GM23338 (cell line): ENCODE measurements at regions not wholly inside any gene's neighbourhood (a gene's known extent, or its start where the extent isn't known, plus 50 kb on each side); places are given as distances from the start of the nearest gene placed in this dataset.

Experiments
- ATAC-seq: fragments of 200-7000 bp; cut with Tn5 transposase; 3 replicates; pipeline ENCODE4 v1.9.1; 2020
- DNase-seq: peaks from one replicate; pipeline ENCODE4 v3.0.0-alpha.2; 2015; ENCODE audit warnings: low spot score
- H2AFZ ChIP-seq: fragments of 200-600 bp; sonication (generic); 2 replicates; pipeline ENCODE4 v1.8.0; 2016; ENCODE audit warnings: antibody characterized with exemption, mild to moderate bottlenecking, moderate library complexity
- H3F3A ChIP-seq: fragments of 200-600 bp; sonication (generic); replicated peaks from 2 replicates; pipeline ENCODE4 v1.8.0; 2017; ENCODE audit warnings: antibody characterized with exemption, mixed run types, low read depth
- H3K27ac ChIP-seq: fragments of 200-600 bp; sonication (generic); 2 replicates; pipeline ENCODE4 v1.6.1; 2016; ENCODE audit warnings: low read depth
- H3K27me3 ChIP-seq: fragments of 200-600 bp; sonication (generic); 2 replicates; pipeline ENCODE4 v1.8.0; 2016; ENCODE audit warnings: mild to moderate bottlenecking, mixed run types, moderate library complexity; ENCODE audit not compliant: insufficient read depth
- H3K36me3 ChIP-seq: fragments of 200-600 bp; sonication (generic); 2 replicates; pipeline ENCODE4 v1.8.0; 2016; ENCODE audit warnings: mild to moderate bottlenecking; ENCODE audit not compliant: insufficient read depth
- H3K4me1 ChIP-seq: fragments of 200-600 bp; sonication (generic); 2 replicates; pipeline ENCODE4 v1.8.0; 2016; ENCODE audit warnings: mild to moderate bottlenecking, moderate library complexity; ENCODE audit not compliant: insufficient read depth
- H3K4me2 ChIP-seq: fragments of 200-600 bp; sonication (generic); 2 replicates; pipeline ENCODE4 v1.7.1; 2017; ENCODE audit warnings: mixed run types
- H3K4me3 ChIP-seq: fragments of 200-600 bp; sonication (generic); 2 replicates; pipeline ENCODE4 v1.6.1; 2016; ENCODE audit warnings: mixed run types
- H3K79me2 ChIP-seq: fragments of 200-600 bp; sonication (generic); replicated peaks from 2 replicates; pipeline ENCODE4 v1.8.0; 2017; ENCODE audit warnings: mild to moderate bottlenecking; ENCODE audit not compliant: insufficient read depth
- H3K9me2 ChIP-seq: fragments of 200-600 bp; sonication (generic); 2 replicates; pipeline ENCODE4 v1.8.0; 2017; ENCODE audit not compliant: insufficient read depth
- H4K20me1 ChIP-seq: fragments of 200-600 bp; sonication (generic); replicated peaks from 2 replicates; pipeline ENCODE4 v1.8.0; 2017; ENCODE audit warnings: mild to moderate bottlenecking; ENCODE audit not compliant: insufficient read depth
- H3K27ac Mint-ChIP-seq: 2 replicates; pipeline ENCODE4 v1.8.0; 2020; ENCODE audit warnings: inconsistent platforms, mild to moderate bottlenecking, moderate library complexity, mixed read lengths
- H3K27me3 Mint-ChIP-seq: 3 replicates; pipeline ENCODE4 v1.8.0; 2022; ENCODE audit warnings: low read depth, mild to moderate bottlenecking, moderate library complexity, mixed read lengths, inconsistent platforms; ENCODE audit not compliant: insufficient read depth, poor library complexity
- H3K36me3 Mint-ChIP-seq: 3 replicates; pipeline ENCODE4 v1.8.0; 2021; ENCODE audit warnings: low read depth, mild to moderate bottlenecking, inconsistent platforms, moderate library complexity, mixed read lengths
- H3K4me1 Mint-ChIP-seq: 3 replicates; pipeline ENCODE4 v1.8.0; 2020; ENCODE audit warnings: mild to moderate bottlenecking, inconsistent platforms, mixed read lengths
- H3K4me3 Mint-ChIP-seq: 3 replicates; pipeline ENCODE4 v1.8.0; 2021; ENCODE audit warnings: moderate library complexity, mild to moderate bottlenecking, inconsistent platforms, mixed read lengths
- H3K9me3 Mint-ChIP-seq: 3 replicates; pipeline ENCODE4 v1.8.0; 2020; ENCODE audit warnings: moderate library complexity, mild to moderate bottlenecking, inconsistent platforms, mixed read lengths
- CREB1 ChIP-seq: fragments of 250-450 bp; sonication (Bioruptor Pico); IDR thresholded peaks from 2 replicates; pipeline ENCODE4 v1.5.0; 2020; ENCODE audit warnings: low read depth, mild to moderate bottlenecking, moderate library complexity
- EZH2 ChIP-seq: fragments of 200-600 bp; sonication (generic); IDR thresholded peaks from one replicate; pipeline ENCODE4 v1.8.0; 2017; ENCODE audit warnings: antibody characterized with exemption, mild to moderate bottlenecking, low read depth; ENCODE audit not compliant: unreplicated experiment
- EZH2phosphoT487 ChIP-seq: fragments of 200-600 bp; sonication (generic); IDR thresholded peaks from one replicate; pipeline ENCODE4 v1.8.1; 2018; ENCODE audit warnings: antibody characterized with exemption; ENCODE audit not compliant: unreplicated experiment
- ZNF114 ChIP-seq: fragments of 250-450 bp; sonication (Bioruptor Pico); IDR thresholded peaks from 2 replicates; pipeline ENCODE4 v1.5.0; 2020; ENCODE audit warnings: mild to moderate bottlenecking, moderate library complexity
- ZNF331 ChIP-seq: fragments of 250-450 bp; sonication (Bioruptor Pico); IDR thresholded peaks from 2 replicates; pipeline ENCODE4 v1.5.0; 2020; ENCODE audit warnings: low read depth, mild to moderate bottlenecking, moderate library complexity
- TF ChIP-seq, protein P1 (sequence below): fragments of 250-450 bp; sonication (Bioruptor Pico); IDR thresholded peaks from 2 replicates; pipeline ENCODE4 v1.5.0; 2020; ENCODE audit warnings: mild to moderate bottlenecking, moderate library complexity
- TF ChIP-seq, protein P2 (sequence below), 2 experiments: fragments of 200-600 bp in 1 of 2; sonication (generic) in 1 of 2; conservative IDR thresholded peaks; 2 replicates each; pipeline versions ENCODE4 v1.5.1 to v1.6.1; 2016 to 2017; ENCODE audit warnings: antibody characterized with exemption in 2 of 2, low read depth in 2 of 2, mild to moderate bottlenecking in 2 of 2, moderate library complexity in 1 of 2
- TF ChIP-seq, protein P3 (sequence below): IDR thresholded peaks from one replicate; pipeline ENCODE4 v1.6.1; 2018; ENCODE audit warnings: antibody characterized with exemption; ENCODE audit not compliant: unreplicated experiment

DNA sequence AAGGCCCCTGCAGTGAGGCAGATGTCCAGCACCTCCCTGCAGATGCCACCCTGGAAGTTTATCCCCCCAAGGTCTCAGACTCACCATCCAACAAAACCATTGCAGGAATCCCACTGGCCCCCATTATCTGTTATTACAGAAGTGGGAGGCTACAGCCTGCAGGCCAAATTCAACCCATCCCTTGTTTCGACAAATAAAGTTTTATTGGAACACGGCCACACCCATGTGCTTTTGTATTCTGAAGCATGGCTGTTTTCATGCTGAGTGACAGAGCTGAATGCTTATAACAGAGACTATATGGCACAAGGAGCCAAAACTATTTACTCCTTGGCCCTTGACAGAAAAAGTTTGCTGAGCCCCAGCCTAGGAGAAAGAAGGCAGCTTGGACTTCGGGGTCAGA is 428.8 kb downstream of the CDK5RAP2 start (continued):
- TF ChIP-seq, protein P1, sequence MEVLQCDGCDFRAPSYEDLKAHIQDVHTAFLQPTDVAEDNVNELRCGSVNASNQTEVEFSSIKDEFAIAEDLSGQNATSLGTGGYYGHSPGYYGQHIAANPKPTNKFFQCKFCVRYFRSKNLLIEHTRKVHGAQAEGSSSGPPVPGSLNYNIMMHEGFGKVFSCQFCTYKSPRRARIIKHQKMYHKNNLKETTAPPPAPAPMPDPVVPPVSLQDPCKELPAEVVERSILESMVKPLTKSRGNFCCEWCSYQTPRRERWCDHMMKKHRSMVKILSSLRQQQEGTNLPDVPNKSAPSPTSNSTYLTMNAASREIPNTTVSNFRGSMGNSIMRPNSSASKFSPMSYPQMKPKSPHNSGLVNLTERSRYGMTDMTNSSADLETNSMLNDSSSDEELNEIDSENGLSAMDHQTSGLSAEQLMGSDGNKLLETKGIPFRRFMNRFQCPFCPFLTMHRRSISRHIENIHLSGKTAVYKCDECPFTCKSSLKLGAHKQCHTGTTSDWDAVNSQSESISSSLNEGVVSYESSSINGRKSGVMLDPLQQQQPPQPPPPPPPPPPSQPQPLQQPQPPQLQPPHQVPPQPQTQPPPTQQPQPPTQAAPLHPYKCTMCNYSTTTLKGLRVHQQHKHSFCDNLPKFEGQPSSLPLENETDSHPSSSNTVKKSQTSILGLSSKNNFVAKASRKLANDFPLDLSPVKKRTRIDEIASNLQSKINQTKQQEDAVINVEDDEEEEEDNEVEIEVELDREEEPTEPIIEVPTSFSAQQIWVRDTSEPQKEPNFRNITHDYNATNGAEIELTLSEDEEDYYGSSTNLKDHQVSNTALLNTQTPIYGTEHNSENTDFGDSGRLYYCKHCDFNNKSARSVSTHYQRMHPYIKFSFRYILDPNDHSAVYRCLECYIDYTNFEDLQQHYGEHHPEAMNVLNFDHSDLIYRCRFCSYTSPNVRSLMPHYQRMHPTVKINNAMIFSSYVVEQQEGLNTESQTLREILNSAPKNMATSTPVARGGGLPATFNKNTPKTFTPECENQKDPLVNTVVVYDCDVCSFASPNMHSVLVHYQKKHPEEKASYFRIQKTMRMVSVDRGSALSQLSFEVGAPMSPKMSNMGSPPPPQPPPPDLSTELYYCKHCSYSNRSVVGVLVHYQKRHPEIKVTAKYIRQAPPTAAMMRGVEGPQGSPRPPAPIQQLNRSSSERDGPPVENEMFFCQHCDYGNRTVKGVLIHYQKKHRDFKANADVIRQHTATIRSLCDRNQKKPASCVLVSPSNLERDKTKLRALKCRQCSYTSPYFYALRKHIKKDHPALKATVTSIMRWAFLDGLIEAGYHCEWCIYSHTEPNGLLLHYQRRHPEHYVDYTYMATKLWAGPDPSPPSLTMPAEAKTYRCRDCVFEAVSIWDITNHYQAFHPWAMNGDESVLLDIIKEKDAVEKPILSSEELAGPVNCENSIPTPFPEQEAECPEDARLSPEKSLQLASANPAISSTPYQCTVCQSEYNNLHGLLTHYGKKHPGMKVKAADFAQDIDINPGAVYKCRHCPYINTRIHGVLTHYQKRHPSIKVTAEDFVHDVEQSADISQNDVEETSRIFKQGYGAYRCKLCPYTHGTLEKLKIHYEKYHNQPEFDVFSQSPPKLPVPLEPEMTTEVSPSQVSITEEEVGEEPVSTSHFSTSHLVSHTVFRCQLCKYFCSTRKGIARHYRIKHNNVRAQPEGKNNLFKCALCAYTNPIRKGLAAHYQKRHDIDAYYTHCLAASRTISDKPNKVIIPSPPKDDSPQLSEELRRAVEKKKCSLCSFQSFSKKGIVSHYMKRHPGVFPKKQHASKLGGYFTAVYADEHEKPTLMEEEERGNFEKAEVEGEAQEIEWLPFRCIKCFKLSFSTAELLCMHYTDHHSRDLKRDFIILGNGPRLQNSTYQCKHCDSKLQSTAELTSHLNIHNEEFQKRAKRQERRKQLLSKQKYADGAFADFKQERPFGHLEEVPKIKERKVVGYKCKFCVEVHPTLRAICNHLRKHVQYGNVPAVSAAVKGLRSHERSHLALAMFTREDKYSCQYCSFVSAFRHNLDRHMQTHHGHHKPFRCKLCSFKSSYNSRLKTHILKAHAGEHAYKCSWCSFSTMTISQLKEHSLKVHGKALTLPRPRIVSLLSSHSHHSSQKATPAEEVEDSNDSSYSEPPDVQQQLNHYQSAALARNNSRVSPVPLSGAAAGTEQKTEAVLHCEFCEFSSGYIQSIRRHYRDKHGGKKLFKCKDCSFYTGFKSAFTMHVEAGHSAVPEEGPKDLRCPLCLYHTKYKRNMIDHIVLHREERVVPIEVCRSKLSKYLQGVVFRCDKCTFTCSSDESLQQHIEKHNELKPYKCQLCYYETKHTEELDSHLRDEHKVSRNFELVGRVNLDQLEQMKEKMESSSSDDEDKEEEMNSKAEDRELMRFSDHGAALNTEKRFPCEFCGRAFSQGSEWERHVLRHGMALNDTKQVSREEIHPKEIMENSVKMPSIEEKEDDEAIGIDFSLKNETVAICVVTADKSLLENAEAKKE (CRISPR knock-in tag), result no peak
- TF ChIP-seq ZNF114 (CRISPR knock-in tag) (no peak), ZNF331 (CRISPR knock-in tag) (no peak), CREB1 (CRISPR knock-in tag) (no peak)

DNA sequence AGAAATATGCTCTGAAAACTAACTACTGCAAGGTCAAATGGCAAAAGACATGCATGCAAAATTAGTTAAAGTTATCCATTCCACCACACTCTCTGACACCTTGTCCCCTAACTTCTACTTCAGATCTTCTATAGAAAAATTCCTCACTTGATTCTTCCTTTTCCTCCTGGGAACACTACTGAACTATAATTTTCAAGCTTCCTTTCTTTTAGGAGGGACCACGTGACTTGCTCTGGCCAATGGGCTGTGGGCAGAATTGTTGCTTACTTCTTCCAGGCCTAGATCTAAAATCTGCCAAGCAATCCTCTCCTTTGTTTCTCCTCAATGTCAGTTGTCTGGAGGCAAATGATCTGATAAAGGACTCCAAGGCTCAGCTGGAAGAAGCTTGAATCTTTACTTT is 441.0 kb downstream of the CDK5RAP2 start:
- Mint-ChIP-seq H3K36me3 (peaks cover 12% of the 10 kb centered on the region; the same call in 2 of the 3 replicates), H3K27ac (no peak overlapping the region), H3K9me3 (peaks cover 18% of the 10 kb centered on the region), H3K27me3 (peaks cover 1% of the 10 kb centered on the region), H3K4me1 (no peaks in the 10 kb centered on the region), H3K4me3 (no peak overlapping the region)
- Histone ChIP-seq H2AFZ (no peak overlapping the region), H3F3A (no peaks in the 10 kb centered on the region), H3K9me2 (peaks cover 8% of the 10 kb centered on the region; the same call in 1 of the 2 replicates), H4K20me1 (no peaks in the 10 kb centered on the region), H3K79me2 (no peaks in the 10 kb centered on the region), H3K4me2 (no peak overlapping the region), H3K4me3 (no peak overlapping the region), H3K4me1 (no peaks in the 10 kb centered on the region), H3K27ac (no peak overlapping the region), H3K27me3 (no peaks in the 10 kb centered on the region), H3K36me3 (no peaks in the 10 kb centered on the region; the same call in 1 of the 2 replicates)
- ATAC-seq (no peak), DNase-seq (no peak)
- TF ChIP-seq CREB1 (CRISPR knock-in tag) (no peak), EZH2 (no peak), EZH2phosphoT487 (no peak)
- TF ChIP-seq, protein P2, sequence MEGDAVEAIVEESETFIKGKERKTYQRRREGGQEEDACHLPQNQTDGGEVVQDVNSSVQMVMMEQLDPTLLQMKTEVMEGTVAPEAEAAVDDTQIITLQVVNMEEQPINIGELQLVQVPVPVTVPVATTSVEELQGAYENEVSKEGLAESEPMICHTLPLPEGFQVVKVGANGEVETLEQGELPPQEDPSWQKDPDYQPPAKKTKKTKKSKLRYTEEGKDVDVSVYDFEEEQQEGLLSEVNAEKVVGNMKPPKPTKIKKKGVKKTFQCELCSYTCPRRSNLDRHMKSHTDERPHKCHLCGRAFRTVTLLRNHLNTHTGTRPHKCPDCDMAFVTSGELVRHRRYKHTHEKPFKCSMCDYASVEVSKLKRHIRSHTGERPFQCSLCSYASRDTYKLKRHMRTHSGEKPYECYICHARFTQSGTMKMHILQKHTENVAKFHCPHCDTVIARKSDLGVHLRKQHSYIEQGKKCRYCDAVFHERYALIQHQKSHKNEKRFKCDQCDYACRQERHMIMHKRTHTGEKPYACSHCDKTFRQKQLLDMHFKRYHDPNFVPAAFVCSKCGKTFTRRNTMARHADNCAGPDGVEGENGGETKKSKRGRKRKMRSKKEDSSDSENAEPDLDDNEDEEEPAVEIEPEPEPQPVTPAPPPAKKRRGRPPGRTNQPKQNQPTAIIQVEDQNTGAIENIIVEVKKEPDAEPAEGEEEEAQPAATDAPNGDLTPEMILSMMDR (conservative IDR thresholded peaks at IDR 0.05; ENCODE audit: low read depth in 2 of 2), result no peak
- TF ChIP-seq, protein P3, sequence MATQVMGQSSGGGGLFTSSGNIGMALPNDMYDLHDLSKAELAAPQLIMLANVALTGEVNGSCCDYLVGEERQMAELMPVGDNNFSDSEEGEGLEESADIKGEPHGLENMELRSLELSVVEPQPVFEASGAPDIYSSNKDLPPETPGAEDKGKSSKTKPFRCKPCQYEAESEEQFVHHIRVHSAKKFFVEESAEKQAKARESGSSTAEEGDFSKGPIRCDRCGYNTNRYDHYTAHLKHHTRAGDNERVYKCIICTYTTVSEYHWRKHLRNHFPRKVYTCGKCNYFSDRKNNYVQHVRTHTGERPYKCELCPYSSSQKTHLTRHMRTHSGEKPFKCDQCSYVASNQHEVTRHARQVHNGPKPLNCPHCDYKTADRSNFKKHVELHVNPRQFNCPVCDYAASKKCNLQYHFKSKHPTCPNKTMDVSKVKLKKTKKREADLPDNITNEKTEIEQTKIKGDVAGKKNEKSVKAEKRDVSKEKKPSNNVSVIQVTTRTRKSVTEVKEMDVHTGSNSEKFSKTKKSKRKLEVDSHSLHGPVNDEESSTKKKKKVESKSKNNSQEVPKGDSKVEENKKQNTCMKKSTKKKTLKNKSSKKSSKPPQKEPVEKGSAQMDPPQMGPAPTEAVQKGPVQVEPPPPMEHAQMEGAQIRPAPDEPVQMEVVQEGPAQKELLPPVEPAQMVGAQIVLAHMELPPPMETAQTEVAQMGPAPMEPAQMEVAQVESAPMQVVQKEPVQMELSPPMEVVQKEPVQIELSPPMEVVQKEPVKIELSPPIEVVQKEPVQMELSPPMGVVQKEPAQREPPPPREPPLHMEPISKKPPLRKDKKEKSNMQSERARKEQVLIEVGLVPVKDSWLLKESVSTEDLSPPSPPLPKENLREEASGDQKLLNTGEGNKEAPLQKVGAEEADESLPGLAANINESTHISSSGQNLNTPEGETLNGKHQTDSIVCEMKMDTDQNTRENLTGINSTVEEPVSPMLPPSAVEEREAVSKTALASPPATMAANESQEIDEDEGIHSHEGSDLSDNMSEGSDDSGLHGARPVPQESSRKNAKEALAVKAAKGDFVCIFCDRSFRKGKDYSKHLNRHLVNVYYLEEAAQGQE, result no peak
